Inflammatory macrophage (primary cell): ENCODE measurements at regions not wholly inside any gene's neighbourhood (a gene's known extent, or its start where the extent isn't known, plus 50 kb on each side); places are given as distances from the start of the nearest gene placed in this dataset.
A peak's percentile ranks its signal among the peaks of the same experiment; 100 is the strongest.
"Not testable (repeated sequence)": the region's sequence is repeated elsewhere in the genome, so short reads cannot be mapped to it uniquely, and the experiment has no call there.

Source experiments
- DNase-seq, 2 donors: peaks; one replicate each; pipeline ENCODE4 v3.0.0-alpha.2; 2020 to 2022

GRCh38 chr3:87793337-87793877 lies 265.4 kb downstream of the CGGBP1 start:
- DNase-seq = no peak

DNA sequence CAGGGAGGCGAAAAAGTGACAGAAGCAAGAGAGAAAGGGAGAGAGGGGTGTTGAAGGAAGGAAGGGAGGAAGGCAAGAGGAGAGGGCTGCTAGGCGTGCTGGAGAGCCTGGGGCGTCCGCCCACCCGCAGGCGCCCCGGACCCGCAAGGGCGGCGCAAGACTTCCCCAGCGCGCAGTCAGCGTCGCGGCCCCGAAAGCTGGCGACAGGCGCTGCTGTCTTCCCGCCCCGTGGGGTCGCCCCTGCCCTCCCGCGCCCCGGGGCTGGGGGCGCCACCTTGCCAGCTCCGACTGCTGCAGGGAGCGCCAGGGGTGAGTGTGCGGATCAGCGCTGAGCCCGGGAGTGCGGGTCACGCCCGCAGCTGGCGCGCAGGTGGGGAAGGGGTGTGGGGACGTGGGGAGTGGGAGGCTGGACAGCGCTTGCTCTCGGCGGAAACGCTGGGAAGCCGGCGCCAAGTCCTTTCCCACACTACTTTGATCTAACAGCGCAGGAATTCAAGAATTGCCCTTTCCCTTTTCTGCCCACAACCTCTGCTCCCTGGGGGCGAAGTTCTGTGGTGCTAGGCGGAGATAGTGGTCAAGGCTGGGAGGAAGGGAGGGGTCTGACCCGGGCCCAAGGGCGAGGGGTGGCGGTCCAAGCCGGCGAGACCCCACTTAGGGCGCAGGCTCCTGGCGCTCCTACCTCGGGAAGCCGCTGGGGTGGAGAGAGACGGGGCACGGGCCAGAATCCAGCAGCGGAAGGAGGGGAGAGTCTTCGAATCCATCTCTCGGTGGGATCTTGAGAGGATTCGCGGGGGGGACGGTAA lies 266.1 kb downstream of the CGGBP1 start, which contains the start of gene HTR1F:
HTR1F (plus strand) TSS at position 173 of the 803 bp plus-strand sequence.
- DNase-seq = no peak

DNA sequence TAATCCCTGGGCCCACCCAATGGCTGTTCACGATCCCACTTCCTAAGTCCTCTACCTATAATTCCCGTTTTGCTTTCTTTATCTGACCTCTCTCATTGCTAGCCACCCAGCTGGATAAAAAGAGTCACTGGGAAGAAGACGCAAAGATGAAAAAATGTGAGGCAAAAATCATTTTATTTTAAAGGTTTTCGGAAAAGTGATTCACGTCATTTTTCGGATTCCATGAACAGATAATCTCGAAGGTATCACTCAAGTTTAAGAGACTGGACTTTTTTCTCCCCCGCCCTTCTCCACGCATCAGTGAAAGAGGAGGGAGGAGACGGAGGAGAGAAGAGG lies 266.6 kb downstream of the CGGBP1 start:
- no peak for DNase-seq

- no peak for DNase-seq
Measured at GRCh38 chr3:87791248-87792027, 267.4 kb downstream of the CGGBP1 start.

DNA sequence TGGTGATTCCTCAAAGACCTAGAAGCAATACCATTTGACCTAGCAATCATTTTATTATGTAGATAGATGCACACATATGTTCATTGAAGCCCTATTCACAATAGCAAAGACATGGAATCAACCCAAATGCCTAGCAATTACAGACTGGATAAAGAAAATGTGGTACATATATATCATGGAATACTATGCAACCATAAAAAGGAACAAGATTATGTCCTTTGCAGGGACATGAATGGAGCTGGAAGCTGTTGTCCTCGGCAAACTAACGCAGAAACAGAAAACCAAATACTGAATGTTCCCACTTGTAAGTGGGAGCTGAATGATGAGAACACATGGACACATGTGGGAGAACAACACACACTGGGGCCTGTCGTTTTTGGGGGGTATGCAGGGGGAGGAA lies 269.8 kb downstream of the CGGBP1 start:
- DNase-seq = not testable (repeated sequence)

GRCh38 chr3:87788516-87788915 lies 270.3 kb downstream of the CGGBP1 start:
- no peak for DNase-seq

GRCh38 chr3:87780811-87781210 lies 278.0 kb downstream of the CGGBP1 start:
- peak; percentile 75 to 97 for DNase-seq

DNA sequence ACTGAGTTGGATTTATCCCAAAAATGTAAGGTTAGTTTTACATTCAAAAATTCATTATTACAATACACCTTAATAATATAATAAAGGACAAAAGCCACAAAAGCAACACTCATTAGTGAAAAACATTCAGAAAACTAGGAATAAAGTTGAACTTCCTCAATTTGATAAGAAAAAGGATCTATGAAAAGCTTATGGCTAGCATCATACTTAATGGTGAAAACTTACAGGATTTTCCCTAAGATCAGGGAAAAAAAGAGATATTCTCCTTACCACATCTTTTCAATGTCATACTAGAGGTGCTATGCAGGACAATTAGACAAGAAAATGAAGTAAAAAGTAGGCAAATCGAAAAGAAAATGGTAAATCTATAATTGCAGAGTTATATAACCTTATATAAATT lies 279.9 kb downstream of the CGGBP1 start:
- DNase-seq = peak in 1 of 2 donors; percentile 17

DNA sequence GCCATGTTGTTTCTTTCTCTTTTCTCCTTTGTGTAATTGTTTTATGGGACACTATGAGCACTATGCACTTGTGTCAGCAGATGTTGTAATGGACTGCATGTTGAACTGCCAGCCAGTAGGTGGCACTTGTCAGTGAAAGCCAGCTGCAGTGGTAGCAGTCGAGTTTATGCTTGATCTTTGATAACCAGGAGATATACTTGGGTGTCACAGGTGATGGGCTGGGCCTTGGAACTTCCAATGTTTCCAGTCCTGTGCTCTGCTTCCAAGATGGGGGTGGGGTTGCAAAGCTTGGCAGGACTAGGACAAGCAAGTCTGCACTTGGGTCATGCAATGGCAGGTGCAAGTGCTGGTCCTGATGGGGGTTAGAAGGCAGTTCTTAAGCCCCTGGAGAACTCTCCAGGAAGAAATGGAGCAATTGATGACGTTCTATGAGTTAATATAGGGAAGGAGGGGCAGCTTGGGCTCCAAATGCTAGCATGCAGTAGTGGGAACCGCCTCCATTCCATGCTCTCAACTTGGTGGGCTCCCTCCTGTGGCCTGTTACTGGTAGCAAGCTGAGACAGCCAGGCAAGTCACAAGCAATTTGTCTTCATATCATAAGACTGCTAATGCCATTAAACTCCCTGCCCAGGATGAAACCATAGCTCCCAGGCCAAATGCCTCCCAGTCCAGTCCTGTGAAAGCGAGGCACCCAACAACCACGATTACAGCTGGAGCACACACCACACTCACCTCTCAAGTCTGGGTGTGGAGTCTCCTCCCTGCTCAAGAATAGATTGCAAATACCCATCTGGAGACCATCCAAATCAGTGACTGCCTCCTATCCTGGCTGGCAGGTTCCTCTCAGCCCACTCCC lies 287.2 kb downstream of the CGGBP1 start:
- DNase-seq = peak; percentile 66 to 69

- DNase-seq = no peak
Measured at GRCh38 chr3:87766721-87767120, 292.1 kb downstream of the CGGBP1 start.

GRCh38 chr3:87765256-87765655 lies 293.5 kb downstream of the CGGBP1 start:
- DNase-seq = no peak

GRCh38 chr3:87761795-87762194 lies 297.0 kb downstream of the CGGBP1 start:
- no peak for DNase-seq

DNA sequence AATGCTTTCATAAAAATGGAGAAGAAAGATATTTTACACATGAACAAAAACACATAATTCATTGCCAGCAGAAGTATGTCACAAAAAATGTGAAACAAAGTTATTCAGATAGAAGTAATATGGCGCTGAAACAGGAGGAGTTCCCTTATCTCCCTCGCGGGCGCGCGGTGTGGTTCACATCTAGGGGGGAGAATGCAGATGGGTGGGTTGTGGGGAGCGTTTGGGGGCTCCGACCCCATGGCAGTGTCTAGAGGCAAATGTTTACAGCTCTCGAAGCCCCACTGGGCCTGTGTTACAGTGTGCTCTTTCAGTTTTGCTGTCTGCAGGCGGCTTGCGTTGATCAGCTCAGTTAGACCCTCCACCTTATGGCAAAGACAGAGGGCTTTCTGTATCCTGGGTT lies 297.5 kb downstream of the CGGBP1 start:
- DNase-seq = no peak

DNA sequence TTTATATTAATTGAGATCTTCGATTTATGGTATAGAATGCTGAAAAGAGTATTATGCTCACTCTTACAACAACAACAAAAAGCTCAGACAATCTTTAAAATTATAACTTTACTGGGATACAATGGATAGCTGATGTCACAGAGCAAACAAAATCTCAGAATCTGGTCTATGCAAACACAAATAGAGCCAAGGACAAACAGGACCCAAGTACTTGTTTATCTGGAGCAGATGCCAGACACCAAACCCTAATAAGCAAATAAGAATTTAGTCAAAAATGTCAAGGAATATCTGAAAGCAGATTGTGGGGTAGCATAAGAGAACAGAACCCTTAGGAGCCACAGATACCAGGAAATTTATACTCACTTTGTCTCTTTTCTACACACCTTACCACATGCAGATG lies 302.2 kb downstream of the CGGBP1 start:
- no peak for DNase-seq

DNA sequence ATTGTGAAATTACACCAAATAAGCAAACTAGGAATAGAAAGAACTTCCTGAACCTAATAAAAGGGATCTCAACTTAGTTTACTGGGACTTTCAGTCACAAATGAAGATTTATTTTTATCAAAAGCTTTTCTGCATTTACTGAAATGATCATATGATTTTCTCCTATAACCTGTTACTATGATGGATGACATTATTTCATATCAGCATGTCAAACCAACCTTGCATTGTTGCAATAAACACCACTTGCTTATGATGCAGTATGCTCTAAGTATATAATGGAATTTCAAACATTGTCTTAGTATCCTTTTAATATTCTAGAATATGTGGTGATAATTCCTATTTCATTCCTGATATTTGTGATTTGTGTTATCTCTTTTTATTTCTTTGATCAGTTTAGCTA lies 303.0 kb downstream of the CGGBP1 start:
- DNase-seq = no peak

- no peak for DNase-seq
Measured at GRCh38 chr3:87742250-87742649, 316.6 kb downstream of the CGGBP1 start.

DNA sequence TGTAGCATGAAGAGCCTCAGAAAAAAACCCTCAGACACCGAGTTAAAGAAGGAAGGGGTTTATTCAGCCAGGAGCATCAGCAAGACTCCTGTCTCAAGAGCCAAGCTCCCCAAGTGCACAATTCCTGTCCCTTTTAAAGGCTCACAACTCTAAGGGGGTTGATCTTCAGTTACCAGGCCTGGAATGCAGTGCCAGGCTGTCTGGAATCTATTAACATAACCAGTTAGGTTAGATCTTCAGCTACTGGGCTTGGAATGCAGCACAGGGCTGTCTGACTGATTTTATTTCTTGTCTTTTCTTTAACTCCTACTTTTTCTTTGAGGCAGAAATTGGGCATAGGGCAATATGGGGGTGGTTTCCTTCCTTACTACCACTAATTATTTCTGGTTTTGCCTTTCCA lies 317.9 kb downstream of the CGGBP1 start:
- DNase-seq = not testable (repeated sequence)

GRCh38 chr3:87737817-87738216 lies 321.0 kb downstream of the CGGBP1 start:
- not testable (repeated sequence) for DNase-seq

DNA sequence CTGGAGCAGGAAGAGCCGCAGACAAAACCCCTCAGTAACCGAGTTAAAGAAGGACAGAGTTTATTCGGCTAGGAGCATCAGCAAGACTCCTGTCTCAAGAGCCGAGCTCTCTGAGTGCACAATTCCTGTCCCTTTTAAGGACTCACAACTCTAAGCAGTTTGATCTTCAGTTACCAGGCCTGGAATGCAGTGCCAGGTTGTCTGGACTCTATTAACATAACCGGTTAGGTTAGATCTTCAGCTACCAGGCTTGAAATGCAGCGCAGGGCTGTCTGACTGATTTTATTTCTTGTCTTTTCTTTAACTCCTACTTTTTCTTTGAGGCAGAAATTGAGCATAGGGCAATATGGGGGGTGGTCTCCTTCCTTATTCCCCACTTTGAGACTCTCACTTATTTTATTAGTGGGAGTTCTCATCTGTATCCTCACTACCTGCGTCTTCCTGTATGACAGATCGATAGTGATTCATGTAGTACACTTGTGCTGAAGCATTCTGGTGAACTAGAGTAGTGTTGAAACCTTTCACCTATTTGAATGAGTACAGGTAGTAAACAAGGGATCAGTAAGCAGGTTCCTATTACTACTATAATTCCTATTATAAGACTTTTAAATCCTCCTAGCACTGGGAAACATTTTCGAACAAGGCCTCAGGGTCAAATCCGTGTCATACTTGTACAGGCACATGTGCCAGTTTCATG lies 325.0 kb downstream of the CGGBP1 start:
- no peak for DNase-seq

GRCh38 chr3:87732294-87732693 lies 326.5 kb downstream of the CGGBP1 start:
- DNase-seq = no peak

GRCh38 chr3:87727783-87728182 lies 331.0 kb downstream of the CGGBP1 start:
- DNase-seq = no peak

GRCh38 chr3:87719060-87719459 lies 339.7 kb downstream of the CGGBP1 start:
- DNase-seq = no peak
